GM21381 (cell line): ENCODE measurements at regions not wholly inside any gene's neighbourhood (a gene's known extent, or its start where the extent isn't known, plus 50 kb on each side); places are given as distances from the start of the nearest gene placed in this dataset.
"Not testable (repeated sequence)": the region's sequence is repeated elsewhere in the genome, so short reads cannot be mapped to it uniquely, and the experiment has no call there.

Experiments
- ATAC-seq: cut with Tn5 transposase; IDR thresholded peaks from one replicate; pipeline ENCODE4 v1.9.1; 2021; ENCODE audit warnings: mild to moderate bottlenecking, moderate library complexity; ENCODE audit not compliant: unreplicated experiment

GRCh38 chr10:119996944-119997343 lies 104.4 kb downstream of the SEC23IP start:
- no peak for ATAC-seq

GRCh38 chr10:119997429-119997828 lies 104.9 kb downstream of the SEC23IP start:
- no peak for ATAC-seq

GRCh38 chr10:120002785-120003184 lies 110.3 kb downstream of the SEC23IP start:
- no peak for ATAC-seq

- ATAC-seq: no peak
These were observed 113.0 kb downstream of the SEC23IP start for GRCh38 chr10:120005207-120006201.

- ATAC-seq: no peak
These were observed 114.7 kb downstream of the SEC23IP start for GRCh38 chr10:120007261-120007660.

GRCh38 chr10:120011359-120012130 lies 119.0 kb downstream of the SEC23IP start:
- ATAC-seq: no peak

GRCh38 chr10:120012131-120012400 lies 119.5 kb downstream of the SEC23IP start:
- ATAC-seq: no peak

- ATAC-seq: no peak
These were observed 120.0 kb downstream of the SEC23IP start for GRCh38 chr10:120012566-120012965.

GRCh38 chr10:120014031-120014430 lies 121.5 kb downstream of the SEC23IP start:
- ATAC-seq: no peak

GRCh38 chr10:120015064-120015463 lies 122.5 kb downstream of the SEC23IP start:
- ATAC-seq: no peak

- no peak for ATAC-seq
These were observed 124.4 kb downstream of the SEC23IP start for GRCh38 chr10:120016906-120017305.

GRCh38 chr10:120017733-120018417 lies 125.3 kb downstream of the SEC23IP start:
- no peak for ATAC-seq

GRCh38 chr10:120018695-120019094 lies 126.2 kb downstream of the SEC23IP start:
- no peak for ATAC-seq

GRCh38 chr10:120019568-120019967 lies 127.0 kb downstream of the SEC23IP start:
- ATAC-seq: no peak

GRCh38 chr10:120022357-120022756 lies 129.8 kb downstream of the SEC23IP start:
- ATAC-seq: no peak

GRCh38 chr10:120034236-120034635 lies 141.7 kb downstream of the SEC23IP start:
- ATAC-seq: no peak

GRCh38 chr10:120039046-120039445 lies 146.5 kb downstream of the SEC23IP start:
- ATAC-seq: no peak

GRCh38 chr10:120039826-120040225 lies 147.3 kb downstream of the SEC23IP start:
- ATAC-seq: no peak

GRCh38 chr10:120041807-120042559 lies 149.5 kb downstream of the SEC23IP start:
- no peak for ATAC-seq

GRCh38 chr10:120042705-120043104 lies 150.2 kb downstream of the SEC23IP start:
- ATAC-seq: no peak

- ATAC-seq: not testable (repeated sequence)
These were observed 154.8 kb downstream of the SEC23IP start for GRCh38 chr10:120047373-120047772.
